Superior temporal gyrus (tissue), 1 donor: ENCODE measurements at regions not wholly inside any gene's neighbourhood (a gene's known extent, or its start where the extent isn't known, plus 50 kb on each side); places are given as distances from the start of the nearest gene placed in this dataset.
A peak's percentile ranks its signal among the peaks of the same experiment; 100 is the strongest.

Experiments
- DNase-seq: peaks from one replicate; pipeline ENCODE4 v3.0.0-alpha.2; 2016; ENCODE audit errors: extremely low spot score

GRCh38 chr4:81826335-81826734, 354.6 kb upstream of the RASGEF1B start:
- no peak for DNase-seq

- no peak for DNase-seq
Measured at GRCh38 chr4:81818385-81818920, 346.7 kb upstream of the RASGEF1B start.

- peak; percentile 15 for DNase-seq
Measured at GRCh38 chr4:81816031-81816761, 344.5 kb upstream of the RASGEF1B start.

- peak; percentile 56 for DNase-seq
Measured at GRCh38 chr4:81814987-81815541, 343.4 kb upstream of the RASGEF1B start.

- no peak for DNase-seq
Measured at GRCh38 chr4:81811562-81812293, 340.0 kb upstream of the RASGEF1B start.

GRCh38 chr4:81808011-81808672, 336.4 kb upstream of the RASGEF1B start:
- DNase-seq, result no peak

GRCh38 chr4:81807386-81807785, 335.7 kb upstream of the RASGEF1B start:
- DNase-seq, result no peak

GRCh38 chr4:81806485-81806884, 334.8 kb upstream of the RASGEF1B start:
- no peak for DNase-seq

- DNase-seq, result no peak
Measured at GRCh38 chr4:81804849-81805248, 333.1 kb upstream of the RASGEF1B start.

- DNase-seq, result no peak
Measured at GRCh38 chr4:81802285-81802846, 330.7 kb upstream of the RASGEF1B start.

GRCh38 chr4:81799371-81799770, 327.7 kb upstream of the RASGEF1B start:
- DNase-seq, result no peak

- DNase-seq, result no peak
Measured at GRCh38 chr4:81796790-81797528, 325.3 kb upstream of the RASGEF1B start.

GRCh38 chr4:81792521-81792920, 320.8 kb upstream of the RASGEF1B start:
- DNase-seq, result no peak

- no peak for DNase-seq
Measured at GRCh38 chr4:81790477-81790876, 318.8 kb upstream of the RASGEF1B start.

- DNase-seq, result no peak
Measured at GRCh38 chr4:81789741-81790399, 318.2 kb upstream of the RASGEF1B start.

- DNase-seq, result no peak
Measured at GRCh38 chr4:81789158-81789557, 317.5 kb upstream of the RASGEF1B start.

GRCh38 chr4:81786766-81787165, 315.1 kb upstream of the RASGEF1B start:
- DNase-seq, result peak; percentile 34

- DNase-seq, result peak; percentile 22
Measured at GRCh38 chr4:81786063-81786763, 314.5 kb upstream of the RASGEF1B start.

GRCh38 chr4:81785338-81785737, 313.6 kb upstream of the RASGEF1B start:
- no peak for DNase-seq

- no peak for DNase-seq
Measured at GRCh38 chr4:81783558-81783957, 311.9 kb upstream of the RASGEF1B start.
